Left lung (tissue), 4 donors: ENCODE measurements at regions not wholly inside any gene's neighbourhood (a gene's known extent, or its start where the extent isn't known, plus 50 kb on each side); places are given as distances from the start of the nearest gene placed in this dataset.

Experiments used
- ATAC-seq: fragments of 200-7000 bp; cut with Tn5 transposase; one replicate; pipeline ENCODE4 v1.9.1; 2020; ENCODE audit warnings: moderate library complexity
- DNase-seq, 4 donors: peaks; one replicate each; pipeline ENCODE4 v3.0.0-alpha.2; 2013 to 2020
- H3K27ac ChIP-seq, 2 donors: fragments of 200-600 bp; sonication (generic) in 1 of 2; one replicate each; pipeline versions ENCODE4 v1.5.0 to v1.8.0; 2020 to 2021
- H3K27me3 ChIP-seq, 2 donors: fragments of 200-600 bp; sonication (generic) in 1 of 2; one replicate each; pipeline versions ENCODE4 v1.5.0 to v1.8.0; 2020 to 2021
- H3K36me3 ChIP-seq, 2 donors: fragments of 200-600 bp; sonication (generic) in 1 of 2; one replicate each; pipeline versions ENCODE4 v1.5.0 to v1.8.0; 2020 to 2021
- H3K4me1 ChIP-seq, 2 donors: fragments of 200-600 bp; one replicate each; pipeline ENCODE4 v1.8.0; 2021
- H3K4me3 ChIP-seq, 2 donors: fragments of 200-600 bp; sonication (generic) in 1 of 2; one replicate each; pipeline versions ENCODE4 v1.5.0 to v1.8.0; 2020 to 2021; ENCODE audit warnings: mild to moderate bottlenecking in 1 of 2
- H3K9me3 ChIP-seq, 2 donors: fragments of 200-600 bp; sonication (generic) in 1 of 2; one replicate each; pipeline versions ENCODE4 v1.5.0 to v1.8.0; 2020 to 2021
- intact Hi-C, 2 donors: fragments of 100-400 bp; cut with DNase I; formaldehyde crosslinking; loops; one replicate each; pipeline versions ENCODE4 v1.11.2 to v1.14.2; 2022
- TF ChIP-seq, protein P1 (sequence below), 2 donors: fragments of 200-600 bp; sonication (generic) in 1 of 2; IDR thresholded peaks; one replicate each; pipeline versions ENCODE4 v1.5.0 to v1.8.0; 2021; ENCODE audit warnings: antibody characterized with exemption in 2 of 2
- donor health status: DM: no; HTN: yes; CAD: no.
- donor health status: DM: no; HTN: no; CAD: no.

DNA sequence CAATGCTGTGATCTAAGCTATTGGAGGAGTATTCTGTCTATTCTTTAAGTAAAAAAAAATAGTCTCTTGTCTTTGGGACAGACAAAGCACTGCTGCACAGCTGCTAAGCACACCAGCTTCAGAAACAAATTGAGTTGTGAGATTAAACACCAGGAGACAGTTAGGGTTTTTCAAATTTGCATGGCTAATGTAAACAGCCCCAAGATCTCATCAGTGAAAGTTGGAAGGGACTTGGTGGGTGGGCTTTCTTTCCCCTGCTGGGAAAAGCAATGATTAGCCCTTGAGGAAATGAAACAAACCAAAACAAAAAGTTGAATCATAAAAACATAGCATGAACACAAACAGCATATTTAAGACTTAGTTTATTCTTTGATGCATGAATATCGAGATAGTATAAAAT lies 143.6 kb upstream of the SLITRK1 start:
- intact Hi-C loops = no loop called here

DNA sequence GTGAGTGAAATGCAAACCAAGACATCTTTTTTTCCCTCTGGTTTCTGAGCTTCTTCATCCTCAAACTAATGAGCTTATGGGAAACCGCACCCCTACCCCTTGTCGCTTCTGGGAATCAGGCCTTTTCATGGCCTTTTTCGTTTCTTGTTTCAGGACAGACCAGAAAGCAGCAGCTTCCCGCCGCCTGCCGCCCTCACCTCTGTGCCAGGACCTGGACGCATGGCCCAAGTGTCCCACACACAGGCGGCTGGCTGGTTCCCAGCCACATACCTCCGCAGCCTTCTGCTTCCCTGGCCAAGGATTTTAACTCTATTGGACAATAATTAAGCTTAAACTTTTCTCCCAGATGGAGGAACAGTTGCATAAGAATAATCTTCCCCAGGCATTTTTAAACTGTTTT lies 114.1 kb upstream of the SLITRK1 start:
- intact Hi-C loops = no loop called here
- no peaks in the 10 kb centered on the region for H3K27me3 ChIP-seq
- H3K4me3 ChIP-seq = no peak overlapping the region
- H3K9me3 ChIP-seq = peaks cover 0 to 4% of the 10 kb centered on the region in 2 donors
- no peak overlapping the region for H3K27ac ChIP-seq
- DNase-seq (peak in 1 of 4 donors; percentile 66), ATAC-seq (no peak)
- TF ChIP-seq, protein P1, sequence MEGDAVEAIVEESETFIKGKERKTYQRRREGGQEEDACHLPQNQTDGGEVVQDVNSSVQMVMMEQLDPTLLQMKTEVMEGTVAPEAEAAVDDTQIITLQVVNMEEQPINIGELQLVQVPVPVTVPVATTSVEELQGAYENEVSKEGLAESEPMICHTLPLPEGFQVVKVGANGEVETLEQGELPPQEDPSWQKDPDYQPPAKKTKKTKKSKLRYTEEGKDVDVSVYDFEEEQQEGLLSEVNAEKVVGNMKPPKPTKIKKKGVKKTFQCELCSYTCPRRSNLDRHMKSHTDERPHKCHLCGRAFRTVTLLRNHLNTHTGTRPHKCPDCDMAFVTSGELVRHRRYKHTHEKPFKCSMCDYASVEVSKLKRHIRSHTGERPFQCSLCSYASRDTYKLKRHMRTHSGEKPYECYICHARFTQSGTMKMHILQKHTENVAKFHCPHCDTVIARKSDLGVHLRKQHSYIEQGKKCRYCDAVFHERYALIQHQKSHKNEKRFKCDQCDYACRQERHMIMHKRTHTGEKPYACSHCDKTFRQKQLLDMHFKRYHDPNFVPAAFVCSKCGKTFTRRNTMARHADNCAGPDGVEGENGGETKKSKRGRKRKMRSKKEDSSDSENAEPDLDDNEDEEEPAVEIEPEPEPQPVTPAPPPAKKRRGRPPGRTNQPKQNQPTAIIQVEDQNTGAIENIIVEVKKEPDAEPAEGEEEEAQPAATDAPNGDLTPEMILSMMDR (IDR thresholded peaks at IDR 0.05) = no peak
- H3K4me1 ChIP-seq = no peaks in the 10 kb centered on the region
- no peaks in the 10 kb centered on the region for H3K36me3 ChIP-seq

More for the DNA sequence above, 143.6 kb upstream of the SLITRK1 start:
- H3K27ac ChIP-seq = no peak overlapping the region
- no peaks in the 10 kb centered on the region for H3K4me1 ChIP-seq
- DNase-seq (no peak), ATAC-seq (no peak)
- no peaks in the 10 kb centered on the region for H3K36me3 ChIP-seq
- no peak overlapping the region for H3K4me3 ChIP-seq
- no peaks in the 10 kb centered on the region for H3K27me3 ChIP-seq
- peaks cover 0 to 6% of the 10 kb centered on the region in 2 donors for H3K9me3 ChIP-seq
- TF ChIP-seq, protein P1 (IDR thresholded peaks at IDR 0.05) = no peak

DNA sequence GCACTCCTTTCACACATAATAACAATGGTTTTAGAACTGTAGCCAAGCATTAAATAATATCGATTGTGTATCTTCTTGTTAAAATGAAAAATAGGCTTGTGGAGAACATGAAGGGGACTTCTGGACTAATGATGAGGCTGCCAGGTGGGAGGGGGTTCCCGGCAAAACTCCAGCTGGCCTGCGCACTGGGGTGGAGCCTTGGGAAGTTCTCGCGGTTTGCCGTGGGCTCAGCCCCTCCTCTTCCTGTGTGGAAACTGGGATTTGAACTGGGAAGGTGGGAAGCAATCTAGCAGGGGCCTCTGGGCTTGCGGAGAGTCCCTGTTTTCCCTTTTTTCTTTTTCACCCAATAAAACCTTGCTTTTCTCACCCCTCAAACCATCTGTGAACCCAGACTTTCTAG lies 113.7 kb upstream of the SLITRK1 start:
- ATAC-seq (no peak), DNase-seq (no peak)
- no peaks in the 10 kb centered on the region for H3K27me3 ChIP-seq
- TF ChIP-seq, protein P1 (IDR thresholded peaks at IDR 0.05) = no peak
- no peak overlapping the region for H3K4me3 ChIP-seq
- H3K27ac ChIP-seq = no peak overlapping the region
- intact Hi-C loops = no loop called here
- H3K36me3 ChIP-seq = no peaks in the 10 kb centered on the region
- H3K4me1 ChIP-seq = no peaks in the 10 kb centered on the region
- H3K9me3 ChIP-seq = peaks cover 0 to 4% of the 10 kb centered on the region in 2 donors

DNA sequence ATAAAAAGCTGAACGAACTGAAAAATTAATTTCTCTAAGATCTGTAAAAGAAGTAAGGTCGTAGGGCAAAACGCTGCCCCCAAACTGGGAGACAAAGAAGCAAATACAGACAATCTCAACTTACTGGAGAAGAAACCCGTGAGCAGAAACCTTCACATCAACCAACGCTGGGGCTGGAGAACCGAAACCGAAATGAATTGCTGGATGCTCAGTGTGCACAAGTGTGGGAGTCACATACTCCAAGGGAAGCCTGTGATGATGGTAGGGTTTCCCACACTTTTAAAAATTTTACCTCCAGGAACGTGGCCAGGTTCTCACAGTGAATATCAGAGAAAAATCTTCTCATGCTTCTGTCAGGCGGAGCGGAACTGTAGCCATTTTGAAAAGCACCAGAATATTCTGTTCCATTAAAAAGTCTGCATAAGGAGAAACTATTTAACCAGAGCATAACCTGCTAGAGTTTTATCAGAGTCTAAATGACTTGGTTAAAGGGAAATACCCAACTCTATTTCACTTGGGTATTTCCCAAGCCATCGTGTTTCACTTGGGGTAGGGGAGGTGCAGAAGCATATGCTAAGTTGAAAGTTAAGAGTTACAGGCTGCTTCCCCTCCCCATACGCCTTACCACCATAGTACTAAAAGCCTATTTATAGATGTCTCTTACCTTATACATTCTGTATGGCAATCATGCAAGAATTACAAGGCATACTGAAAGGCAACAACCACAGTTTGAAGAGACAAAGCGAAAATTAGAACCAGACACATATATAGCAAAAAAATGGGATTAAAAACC lies 110.5 kb upstream of the SLITRK1 start:
- Histone ChIP-seq H3K4me1 (no peaks in the 10 kb centered on the region), H3K27ac (no peak overlapping the region), H3K27me3 (no peaks in the 10 kb centered on the region), H3K4me3 (no peak overlapping the region), H3K36me3 (no peaks in the 10 kb centered on the region), H3K9me3 (peaks cover 0 to 4% of the 10 kb centered on the region in 2 donors)
- ATAC-seq = no peak
- TF ChIP-seq, protein P1 (IDR thresholded peaks at IDR 0.05) = no peak
- no peak for DNase-seq
- intact Hi-C loops = no loop called here

DNA sequence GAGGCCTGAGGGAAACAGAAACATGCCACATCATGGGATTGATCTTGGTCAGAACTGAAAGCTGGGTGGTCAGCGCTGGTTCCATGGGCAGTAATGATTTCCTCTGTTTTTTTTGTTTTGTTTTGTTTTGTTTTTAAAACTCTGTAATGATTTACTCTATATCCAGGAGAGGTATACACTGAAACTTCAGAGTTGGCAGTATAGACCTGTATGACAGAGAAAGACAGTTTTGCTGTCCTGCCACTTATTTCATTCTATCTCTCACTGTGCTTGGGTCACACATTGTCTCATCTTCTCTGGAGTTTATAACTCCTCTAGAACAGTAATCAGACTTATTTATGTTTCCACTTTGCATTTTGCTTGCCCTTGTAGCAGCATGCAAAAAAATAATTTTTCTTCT lies 105.1 kb upstream of the SLITRK1 start:
- intact Hi-C loops = no loop called here
- H3K4me1 ChIP-seq = no peaks in the 10 kb centered on the region
- no peak overlapping the region for H3K27ac ChIP-seq
- TF ChIP-seq, protein P1 (IDR thresholded peaks at IDR 0.05) = no peak
- H3K27me3 ChIP-seq = no peaks in the 10 kb centered on the region
- no peaks in the 10 kb centered on the region for H3K9me3 ChIP-seq
- no peak overlapping the region for H3K4me3 ChIP-seq
- no peak for DNase-seq
- no peak for ATAC-seq
- H3K36me3 ChIP-seq = no peaks in the 10 kb centered on the region
